OCI-LY7 (cell line): ENCODE measurements at regions not wholly inside any gene's neighbourhood (a gene's known extent, or its start where the extent isn't known, plus 50 kb on each side); places are given as distances from the start of the nearest gene placed in this dataset.

Experiments used
- BruUV-seq: library from RNA; stranded (reverse); fragments of 400-500 nt; replicated peaks from 2 replicates; lab custom pipeline; 2021; lab: Mats Ljungman, UMichigan
- CTCF ChIA-PET: fragments of 300-600 bp; sonication (Branson Sonifier 250); formaldehyde crosslinking; loops from one replicate; lab custom pipeline; 2022; ENCODE audit warnings: antibody characterized with exemption; ENCODE audit not compliant: unreplicated experiment; lab: Charles Lee
- POLR2A ChIA-PET: fragments of 300-600 bp; sonication (Branson Sonifier 250); formaldehyde crosslinking; loops from one replicate; lab custom pipeline; 2022; ENCODE audit warnings: antibody characterized with exemption; lab: Charles Lee
- DNase-seq: peaks from one replicate; pipeline ENCODE4 v3.0.0-alpha.2; 2015; ENCODE audit warnings: low spot score
- H2AFZ ChIP-seq: fragments of 200-600 bp; sonication (generic), shearing (Covaris generic); 2 replicates; pipeline ENCODE4 v1.6.1; 2014; ENCODE audit warnings: mild to moderate bottlenecking, antibody characterized with exemption, low read length, moderate library complexity
- H3K27ac ChIP-seq: fragments of 200-600 bp; sonication (generic); 2 replicates; pipeline ENCODE4 v1.5.1; 2014; ENCODE audit warnings: mixed run types, low read depth, mild to moderate bottlenecking, moderate library complexity, low read length, inconsistent platforms; ENCODE audit not compliant: poor library complexity, severe bottlenecking
- H3K36me3 ChIP-seq: fragments of 200-600 bp; sonication (generic); 2 replicates; pipeline ENCODE4 v1.6.1; 2014; ENCODE audit warnings: mild to moderate bottlenecking, antibody characterized with exemption, low read length, moderate library complexity, mixed read lengths; ENCODE audit not compliant: insufficient read depth
- H3K4me1 ChIP-seq: fragments of 200-600 bp; sonication (generic); 2 replicates; pipeline ENCODE4 v1.5.1; 2014; ENCODE audit warnings: mild to moderate bottlenecking, low read length; ENCODE audit not compliant: insufficient read depth, poor library complexity, severe bottlenecking
- H3K4me2 ChIP-seq: fragments of 200-600 bp; sonication (generic); 2 replicates; pipeline ENCODE4 v1.6.1; 2014; ENCODE audit warnings: mild to moderate bottlenecking, low read length
- H3K4me3 ChIP-seq: fragments of 200-600 bp; sonication (generic); 2 replicates; pipeline ENCODE4 v1.5.1; 2014; ENCODE audit warnings: mild to moderate bottlenecking, low read depth, low read length; ENCODE audit not compliant: poor library complexity, severe bottlenecking
- H3K79me2 ChIP-seq: fragments of 200-600 bp; sonication (generic); 2 replicates; pipeline ENCODE4 v1.6.1; 2016; ENCODE audit warnings: low read depth, mild to moderate bottlenecking, low read length, moderate library complexity, mixed read lengths; ENCODE audit not compliant: insufficient read depth
- H3K9me2 ChIP-seq: fragments of 200-600 bp; sonication (generic); 2 replicates; pipeline ENCODE4 v1.6.1; 2016; ENCODE audit warnings: mild to moderate bottlenecking, low read length, mixed read lengths; ENCODE audit not compliant: insufficient read depth
- H3K9me3 ChIP-seq: fragments of 200-600 bp; sonication (generic); 2 replicates; pipeline ENCODE4 v1.6.1; 2014; ENCODE audit warnings: mild to moderate bottlenecking, mixed run types, low read length, mixed read lengths
- H4K20me1 ChIP-seq: fragments of 200-600 bp; sonication (generic); 2 replicates; pipeline ENCODE4 v1.6.1; 2014; ENCODE audit warnings: mild to moderate bottlenecking, antibody characterized with exemption, low read length, moderate library complexity, mixed read lengths; ENCODE audit not compliant: insufficient read depth
- EZH2phosphoT487 ChIP-seq: fragments of 200-600 bp; sonication (generic); IDR thresholded peaks from 2 replicates; pipeline ENCODE4 v1.6.1; 2018; ENCODE audit warnings: low read depth, borderline replicate concordance, mild to moderate bottlenecking, mixed run types, antibody characterized with exemption, low read length, moderate library complexity, mixed read lengths
- intact Hi-C: fragments of 100-400 bp; cut with micrococcal nuclease; formaldehyde crosslinking; loops from one replicate; pipeline ENCODE4 v1.10.0; 2022; ENCODE audit not compliant: unreplicated experiment
- TF ChIP-seq, protein P1 (sequence below): fragments of 200-600 bp; sonication (generic); conservative IDR thresholded peaks from 2 replicates; pipeline ENCODE4 v1.5.1; 2014; ENCODE audit warnings: mild to moderate bottlenecking, antibody characterized with exemption, low read length, moderate library complexity, mixed read lengths

DNA sequence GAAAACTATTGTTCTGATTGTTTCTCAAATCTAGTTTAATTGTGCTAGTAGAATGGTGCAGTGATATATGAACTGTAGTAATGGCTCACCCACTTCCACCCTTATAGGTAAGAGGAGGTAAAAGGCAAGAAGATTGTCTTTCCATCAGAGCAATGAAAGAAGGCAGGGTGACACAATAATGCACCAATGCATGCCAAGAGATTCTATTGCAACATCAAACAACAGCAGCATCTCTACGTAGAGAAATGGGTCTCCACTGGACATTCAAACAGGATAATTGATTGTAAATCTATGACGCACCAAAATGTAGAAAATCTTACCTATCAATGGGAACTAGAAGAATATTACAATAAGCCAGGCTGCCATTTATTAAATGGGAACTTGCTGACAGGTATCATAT is 107.0 kb upstream of the ISL1 start:
- TF ChIP-seq, protein P1, sequence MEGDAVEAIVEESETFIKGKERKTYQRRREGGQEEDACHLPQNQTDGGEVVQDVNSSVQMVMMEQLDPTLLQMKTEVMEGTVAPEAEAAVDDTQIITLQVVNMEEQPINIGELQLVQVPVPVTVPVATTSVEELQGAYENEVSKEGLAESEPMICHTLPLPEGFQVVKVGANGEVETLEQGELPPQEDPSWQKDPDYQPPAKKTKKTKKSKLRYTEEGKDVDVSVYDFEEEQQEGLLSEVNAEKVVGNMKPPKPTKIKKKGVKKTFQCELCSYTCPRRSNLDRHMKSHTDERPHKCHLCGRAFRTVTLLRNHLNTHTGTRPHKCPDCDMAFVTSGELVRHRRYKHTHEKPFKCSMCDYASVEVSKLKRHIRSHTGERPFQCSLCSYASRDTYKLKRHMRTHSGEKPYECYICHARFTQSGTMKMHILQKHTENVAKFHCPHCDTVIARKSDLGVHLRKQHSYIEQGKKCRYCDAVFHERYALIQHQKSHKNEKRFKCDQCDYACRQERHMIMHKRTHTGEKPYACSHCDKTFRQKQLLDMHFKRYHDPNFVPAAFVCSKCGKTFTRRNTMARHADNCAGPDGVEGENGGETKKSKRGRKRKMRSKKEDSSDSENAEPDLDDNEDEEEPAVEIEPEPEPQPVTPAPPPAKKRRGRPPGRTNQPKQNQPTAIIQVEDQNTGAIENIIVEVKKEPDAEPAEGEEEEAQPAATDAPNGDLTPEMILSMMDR: no peak
- no peak for TF ChIP-seq EZH2phosphoT487
- Histone ChIP-seq H3K9me2 (no peaks in the 10 kb centered on the region), H3K79me2 (no peaks in the 10 kb centered on the region), H3K4me3 (no peak overlapping the region), H2AFZ (no peak overlapping the region), H3K4me1 (no peaks in the 10 kb centered on the region), H3K27ac (no peak overlapping the region), H4K20me1 (no peaks in the 10 kb centered on the region), H3K36me3 (no peaks in the 10 kb centered on the region), H3K4me2 (no peak overlapping the region), H3K9me3 (no peaks in the 10 kb centered on the region)
- no peak for DNase-seq
- intact Hi-C loops: no loop called here
- ChIA-PET CTCF (no interaction called here), POLR2A (no interaction called here)
- BruUV-seq: no TSS peak

DNA sequence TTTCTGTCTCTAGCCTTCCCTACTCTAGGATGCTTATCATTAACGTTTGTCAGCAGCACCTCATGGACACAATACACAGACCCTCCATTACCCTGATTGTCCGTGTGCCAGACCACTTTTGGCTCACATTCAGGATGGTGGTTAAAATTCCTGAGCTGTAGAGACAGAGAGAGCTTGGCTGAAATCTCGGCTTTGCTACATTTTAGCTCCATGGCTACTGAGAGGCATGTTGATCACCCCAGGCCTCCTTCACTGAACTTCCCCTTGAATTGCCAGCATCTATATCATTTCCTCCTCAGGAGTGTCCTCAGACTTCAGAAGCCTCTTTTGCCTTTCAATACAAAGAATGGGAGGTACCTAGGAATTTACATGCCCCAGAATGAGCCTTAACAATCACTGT is 104.7 kb upstream of the ISL1 start:
- H4K20me1 ChIP-seq: no peaks in the 10 kb centered on the region
- intact Hi-C loops: no loop called here
- H3K4me3 ChIP-seq: no peak overlapping the region
- no peaks in the 10 kb centered on the region for H3K9me2 ChIP-seq
- no peak for DNase-seq
- no peaks in the 10 kb centered on the region for H3K36me3 ChIP-seq
- no peaks in the 10 kb centered on the region for H3K9me3 ChIP-seq
- no TSS peak for BruUV-seq
- H3K4me1 ChIP-seq: no peaks in the 10 kb centered on the region
- H3K79me2 ChIP-seq: no peaks in the 10 kb centered on the region
- H3K27ac ChIP-seq: no peak overlapping the region
- TF ChIP-seq EZH2phosphoT487: no peak
- TF ChIP-seq, protein P1: no peak
- no peak overlapping the region for H2AFZ ChIP-seq
- H3K4me2 ChIP-seq: no peak overlapping the region
- POLR2A ChIA-PET: interaction anchor here (0.7 kb wide), 1 partner anchor 12 kb away, joined by 3 read pairs; no protein-coding TSS in a partner anchor
- CTCF ChIA-PET: no interaction called here

DNA sequence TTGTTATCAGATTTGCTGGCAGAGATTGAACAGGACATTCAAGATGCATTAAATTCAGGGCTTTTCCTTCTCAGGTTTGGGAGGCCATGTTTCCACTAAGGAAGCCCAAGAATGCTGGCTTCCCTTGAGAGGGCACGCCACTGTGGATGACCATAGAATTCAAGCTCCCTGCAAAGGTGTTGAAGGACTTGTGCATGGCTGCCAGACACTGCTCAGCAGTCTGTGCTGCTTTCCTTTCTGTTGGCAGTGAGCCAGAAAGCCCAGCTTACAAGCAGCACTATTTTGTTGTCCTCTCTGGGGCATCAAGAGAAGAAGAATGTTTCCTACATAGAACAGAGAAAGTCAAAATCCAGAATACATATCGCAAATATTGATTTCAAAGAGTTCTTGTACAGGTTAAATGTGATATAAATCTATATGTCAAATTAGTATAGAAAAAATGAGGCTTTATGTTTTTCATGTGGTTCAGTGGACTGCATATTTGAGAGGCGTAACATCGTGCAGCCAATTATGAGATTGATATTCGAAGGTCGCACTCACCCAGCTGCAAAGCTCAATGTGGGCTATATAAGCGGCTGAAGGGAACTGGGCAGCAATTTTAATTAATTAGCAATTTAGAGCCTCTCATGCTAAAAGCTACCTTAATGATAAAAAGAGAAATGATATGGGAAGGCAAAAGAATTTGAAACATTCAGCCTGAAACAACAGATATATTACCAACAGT is 103.1 kb upstream of the ISL1 start:
- Histone ChIP-seq H4K20me1 (no peaks in the 10 kb centered on the region), H3K4me3 (no peak overlapping the region), H2AFZ (no peak overlapping the region), H3K27ac (no peak overlapping the region), H3K36me3 (no peaks in the 10 kb centered on the region), H3K4me2 (no peak overlapping the region), H3K79me2 (no peaks in the 10 kb centered on the region), H3K4me1 (no peaks in the 10 kb centered on the region), H3K9me2 (no peaks in the 10 kb centered on the region), H3K9me3 (no peaks in the 10 kb centered on the region)
- CTCF ChIA-PET: no interaction called here
- intact Hi-C loops: no loop called here
- TF ChIP-seq EZH2phosphoT487: no peak
- TF ChIP-seq, protein P1: no peak
- BruUV-seq: no TSS peak
- DNase-seq: no peak
- POLR2A ChIA-PET: no interaction called here
